ENCODE measurements at regions not wholly inside any gene's neighbourhood (a gene's known extent, or its start where the extent isn't known, plus 50 kb on each side); places are given as distances from the start of the nearest gene placed in this dataset.

DNA sequence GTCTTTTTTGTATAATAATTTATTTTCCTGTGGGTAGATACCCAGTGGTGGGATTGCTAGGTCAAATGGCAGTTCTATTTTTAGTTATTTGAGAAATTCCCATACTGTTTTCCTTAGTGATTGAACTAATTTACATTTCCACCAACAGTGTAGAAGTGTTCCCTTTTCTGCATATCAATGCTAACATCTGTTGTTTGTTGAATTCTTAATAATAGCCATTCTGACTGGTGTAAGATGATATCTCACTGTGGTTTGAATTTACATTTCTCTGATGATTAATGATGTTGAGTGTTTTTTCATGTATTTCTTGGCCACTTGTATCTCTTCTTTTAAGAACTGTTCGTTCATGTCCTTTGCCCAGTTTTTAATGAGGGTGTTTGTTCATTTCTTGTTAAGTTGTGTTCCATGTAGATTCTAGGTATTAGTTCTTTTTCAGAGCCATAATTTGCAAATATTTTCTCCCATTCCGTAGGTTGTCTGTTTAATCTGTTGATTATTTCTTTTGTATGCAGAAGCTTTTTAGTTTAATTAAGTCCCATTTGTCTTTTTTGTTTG lies 713.3 kb upstream of the EPHA6 start:
- TF ChIP-seq, protein P1, sequence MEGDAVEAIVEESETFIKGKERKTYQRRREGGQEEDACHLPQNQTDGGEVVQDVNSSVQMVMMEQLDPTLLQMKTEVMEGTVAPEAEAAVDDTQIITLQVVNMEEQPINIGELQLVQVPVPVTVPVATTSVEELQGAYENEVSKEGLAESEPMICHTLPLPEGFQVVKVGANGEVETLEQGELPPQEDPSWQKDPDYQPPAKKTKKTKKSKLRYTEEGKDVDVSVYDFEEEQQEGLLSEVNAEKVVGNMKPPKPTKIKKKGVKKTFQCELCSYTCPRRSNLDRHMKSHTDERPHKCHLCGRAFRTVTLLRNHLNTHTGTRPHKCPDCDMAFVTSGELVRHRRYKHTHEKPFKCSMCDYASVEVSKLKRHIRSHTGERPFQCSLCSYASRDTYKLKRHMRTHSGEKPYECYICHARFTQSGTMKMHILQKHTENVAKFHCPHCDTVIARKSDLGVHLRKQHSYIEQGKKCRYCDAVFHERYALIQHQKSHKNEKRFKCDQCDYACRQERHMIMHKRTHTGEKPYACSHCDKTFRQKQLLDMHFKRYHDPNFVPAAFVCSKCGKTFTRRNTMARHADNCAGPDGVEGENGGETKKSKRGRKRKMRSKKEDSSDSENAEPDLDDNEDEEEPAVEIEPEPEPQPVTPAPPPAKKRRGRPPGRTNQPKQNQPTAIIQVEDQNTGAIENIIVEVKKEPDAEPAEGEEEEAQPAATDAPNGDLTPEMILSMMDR (IDR thresholded peaks at IDR 0.05): no peak
- TF ChIP-seq POLR2A (IDR thresholded peaks at IDR 0.05): no peak
